Spleen (tissue), 7 donors: ENCODE measurements at regions not wholly inside any gene's neighbourhood (a gene's known extent, or its start where the extent isn't known, plus 50 kb on each side); places are given as distances from the start of the nearest gene placed in this dataset.
"Not testable (repeated sequence)": the region's sequence is repeated elsewhere in the genome, so short reads cannot be mapped to it uniquely, and the experiment has no call there.

ENCODE experiments used
- POLR2A ChIP-seq, 3 donors: fragments of 450-650 bp; IDR thresholded peaks; one replicate each; pipeline ENCODE4 v1.5.1; 2017; ENCODE audit warnings: antibody characterized with exemption in 3 of 3, mild to moderate bottlenecking in 1 of 3
- TF ChIP-seq, protein P1 (sequence below), 11 experiments: fragments of 200-600 bp in 7 of 11; fragments of 450-650 bp in 4 of 11; sonication (generic) in 4 of 11; IDR thresholded peaks in 8 of 11; conservative IDR thresholded peaks in 3 of 11; 1 replicate in 7 of 11; 2 replicates in 4 of 11; pipeline versions ENCODE4 v1.4.0 to v1.8.0; 2016 to 2021; ENCODE audit warnings: antibody characterized with exemption in 11 of 11, inconsistent platforms in 4 of 11, mild to moderate bottlenecking in 1 of 11
- donor health status: DM: no; HTN: no; CAD: no; lungs with moderate emphysema.
- donor health status: DM: no; HTN: no; CAD: no.
- donor health status: DM: no; HTN: no; CAD: no.

GRCh38 chr7:119300341-119300740 is 972.6 kb upstream of the KCND2 start:
- not testable (repeated sequence) for TF ChIP-seq POLR2A (IDR thresholded peaks at IDR 0.05)
- TF ChIP-seq, protein P1, sequence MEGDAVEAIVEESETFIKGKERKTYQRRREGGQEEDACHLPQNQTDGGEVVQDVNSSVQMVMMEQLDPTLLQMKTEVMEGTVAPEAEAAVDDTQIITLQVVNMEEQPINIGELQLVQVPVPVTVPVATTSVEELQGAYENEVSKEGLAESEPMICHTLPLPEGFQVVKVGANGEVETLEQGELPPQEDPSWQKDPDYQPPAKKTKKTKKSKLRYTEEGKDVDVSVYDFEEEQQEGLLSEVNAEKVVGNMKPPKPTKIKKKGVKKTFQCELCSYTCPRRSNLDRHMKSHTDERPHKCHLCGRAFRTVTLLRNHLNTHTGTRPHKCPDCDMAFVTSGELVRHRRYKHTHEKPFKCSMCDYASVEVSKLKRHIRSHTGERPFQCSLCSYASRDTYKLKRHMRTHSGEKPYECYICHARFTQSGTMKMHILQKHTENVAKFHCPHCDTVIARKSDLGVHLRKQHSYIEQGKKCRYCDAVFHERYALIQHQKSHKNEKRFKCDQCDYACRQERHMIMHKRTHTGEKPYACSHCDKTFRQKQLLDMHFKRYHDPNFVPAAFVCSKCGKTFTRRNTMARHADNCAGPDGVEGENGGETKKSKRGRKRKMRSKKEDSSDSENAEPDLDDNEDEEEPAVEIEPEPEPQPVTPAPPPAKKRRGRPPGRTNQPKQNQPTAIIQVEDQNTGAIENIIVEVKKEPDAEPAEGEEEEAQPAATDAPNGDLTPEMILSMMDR (IDR thresholded peaks at IDR 0.05 in 8 of 11, conservative IDR thresholded peaks at IDR 0.05 in 3 of 11), result not testable (repeated sequence)
